ENCODE measurements at regions not wholly inside any gene's neighbourhood (a gene's known extent, or its start where the extent isn't known, plus 50 kb on each side); places are given as distances from the start of the nearest gene placed in this dataset.

- H3K4me3 ChIP-seq (replicated peaks in 1 of 3; ENCODE audit: insufficient read depth in 1 of 3, low read depth in 1 of 3, low read length in 3 of 3): no peak overlapping the region
- no peaks in the 10 kb centered on the region for H3K36me3 ChIP-seq (ENCODE audit: control insufficient read depth in 2 of 2, extremely low read depth in 1 of 2, insufficient read depth in 2 of 2, low read length in 2 of 2)
- POLR2A ChIA-PET: no interaction called here
- no peak overlapping the region for H3K9ac ChIP-seq (replicated peaks; ENCODE audit: extremely low read depth, insufficient read depth, low read length)
- dilution Hi-C loops (cut with MboI; ENCODE audit: extremely low pct_ligation_motif_present, low sequenced_read_pairs): no loop called here
- intact Hi-C loops (cut with micrococcal nuclease): no loop called here
- H4K20me1 ChIP-seq (replicated peaks; ENCODE audit: control insufficient read depth, extremely low read depth, insufficient read depth, low read length): no peaks in the 10 kb centered on the region
- no peaks in the 10 kb centered on the region for H3K9me1 ChIP-seq (replicated peaks; ENCODE audit: control insufficient read depth, extremely low read depth, insufficient read depth, low read length)
- CTCF ChIA-PET: no interaction called here
- DNase-seq (ENCODE audit: low read depth, low spot score) (no peak), FAIRE-seq (no peak)
- H3K9me3 ChIP-seq (replicated peaks; ENCODE audit: control insufficient read depth, insufficient read depth, low read length): no peaks in the 10 kb centered on the region
- TF ChIP-seq EZH2 (IDR thresholded peaks at IDR 0.05; ENCODE audit: borderline replicate concordance, low read depth, low read length, severe bottlenecking) (no peak), JUN (IDR thresholded peaks at IDR 0.05; ENCODE audit: borderline replicate concordance, insufficient read depth, insufficient read length, low read depth) (no peak), FOS (IDR thresholded peaks at IDR 0.05; ENCODE audit: borderline replicate concordance, insufficient read depth, low read length) (no peak), GATA2 (IDR thresholded peaks at IDR 0.05; ENCODE audit: insufficient read depth, insufficient read length, low read depth, low read length) (no peak), MYC (IDR thresholded peaks at IDR 0.05; ENCODE audit: low read depth, low read length) (no peak), POLR2A (IDR thresholded peaks at IDR 0.05; ENCODE audit: low read depth, low read length) (no peak), CTCF (IDR thresholded peaks at IDR 0.05; ENCODE audit: extremely low read depth in 1 of 2, insufficient read depth in 1 of 2, low read depth in 1 of 2, low read length in 2 of 2) (no peak), MAX (IDR thresholded peaks at IDR 0.05; ENCODE audit: insufficient read depth, insufficient read length) (no peak), POLR2AphosphoS5 (IDR thresholded peaks at IDR 0.05; ENCODE audit: insufficient read depth, low read depth, low read length) (no peak)
- no peaks in the 10 kb centered on the region for H3K79me2 ChIP-seq (ENCODE audit: control insufficient read depth, insufficient read depth, low read length)
- no peak overlapping the region for H3K27ac ChIP-seq (ENCODE audit: insufficient read depth, low read depth, low read length)
- BruUV-seq (replicated peaks): no TSS peak
- H3K4me1 ChIP-seq (ENCODE audit: control insufficient read depth, extremely low read depth, insufficient read depth, low read length): no peaks in the 10 kb centered on the region
- no peak overlapping the region for H2AFZ ChIP-seq (ENCODE audit: low read depth, low read length)
- H3K4me2 ChIP-seq (ENCODE audit: insufficient read depth, low read length): no peak overlapping the region
- H3K27me3 ChIP-seq (ENCODE audit: control insufficient read depth in 2 of 2, insufficient read depth in 2 of 2, low read length in 2 of 2): no peaks in the 10 kb centered on the region
Observed at GRCh38 chr9:30522486-30522885, 1862.0 kb upstream of the ACO1 start.
